ENCODE measurements at regions not wholly inside any gene's neighbourhood (a gene's known extent, or its start where the extent isn't known, plus 50 kb on each side); places are given as distances from the start of the nearest gene placed in this dataset.
A peak's percentile ranks its signal among the peaks of the same experiment; 100 is the strongest.
"Not testable (repeated sequence)": the region's sequence is repeated elsewhere in the genome, so short reads cannot be mapped to it uniquely, and the experiment has no call there.

- DNase-seq (no peak), ATAC-seq (no peak)
- intact Hi-C loops (cut with DNase I): no loop called here
Measured at GRCh38 chr7:6934981-6935380, 108.9 kb upstream of the CCZ1B start.

GRCh38 chr7:6936626-6937025 lies 110.6 kb upstream of the CCZ1B start:
- ATAC-seq: not testable (repeated sequence)

GRCh38 chr7:6937746-6938145 lies 111.7 kb upstream of the CCZ1B start:
- DNase-seq; ATAC-seq; intact Hi-C loops (cut with DNase I): not testable (repeated sequence)

More at GRCh38 chr7:6936626-6937025, 110.6 kb upstream of the CCZ1B start:
- intact Hi-C loops (cut with DNase I); DNase-seq: not testable (repeated sequence)

- ATAC-seq; DNase-seq; intact Hi-C loops (cut with DNase I): not testable (repeated sequence)
Measured at GRCh38 chr7:6938284-6938683, 112.2 kb upstream of the CCZ1B start.

GRCh38 chr7:6939126-6939525 lies 113.1 kb upstream of the CCZ1B start:
- intact Hi-C loops (cut with DNase I); DNase-seq; ATAC-seq: not testable (repeated sequence)

- ATAC-seq; intact Hi-C loops (cut with DNase I); DNase-seq: not testable (repeated sequence)
Measured at GRCh38 chr7:6939896-6940295, 113.8 kb upstream of the CCZ1B start.

GRCh38 chr7:6946873-6947272 lies 120.8 kb upstream of the CCZ1B start:
- intact Hi-C loops (cut with DNase I); ATAC-seq; DNase-seq: not testable (repeated sequence)

- DNase-seq; intact Hi-C loops (cut with DNase I); ATAC-seq: not testable (repeated sequence)
Measured at GRCh38 chr7:6950231-6950630, 124.2 kb upstream of the CCZ1B start.

- ATAC-seq; DNase-seq; intact Hi-C loops (cut with DNase I): not testable (repeated sequence)
Measured at GRCh38 chr7:6951553-6951952, 125.5 kb upstream of the CCZ1B start.

- ATAC-seq; intact Hi-C loops (cut with DNase I); DNase-seq: not testable (repeated sequence)
Measured at GRCh38 chr7:6953138-6953797, 127.2 kb upstream of the CCZ1B start.

GRCh38 chr7:6953798-6954181 lies 127.7 kb upstream of the CCZ1B start:
- DNase-seq; intact Hi-C loops (cut with DNase I); ATAC-seq: not testable (repeated sequence)

GRCh38 chr7:6955385-6955784 lies 129.3 kb upstream of the CCZ1B start:
- DNase-seq; intact Hi-C loops (cut with DNase I); ATAC-seq: not testable (repeated sequence)

- DNase-seq; intact Hi-C loops (cut with DNase I); ATAC-seq: not testable (repeated sequence)
Measured at GRCh38 chr7:6955990-6956566, 130.0 kb upstream of the CCZ1B start.

- ATAC-seq; intact Hi-C loops (cut with DNase I); DNase-seq: not testable (repeated sequence)
Measured at GRCh38 chr7:6958371-6958770, 132.3 kb upstream of the CCZ1B start.

GRCh38 chr7:6959942-6960341 lies 133.9 kb upstream of the CCZ1B start:
- ATAC-seq; intact Hi-C loops (cut with DNase I); DNase-seq: not testable (repeated sequence)

- ATAC-seq; DNase-seq; intact Hi-C loops (cut with DNase I): not testable (repeated sequence)
Measured at GRCh38 chr7:6962871-6963270, 136.8 kb upstream of the CCZ1B start.

GRCh38 chr7:6965051-6965450 lies 139.0 kb upstream of the CCZ1B start:
- intact Hi-C loops (cut with DNase I); ATAC-seq: not testable (repeated sequence)
- DNase-seq: peak; percentile 60

GRCh38 chr7:6970180-6970579 lies 144.1 kb upstream of the CCZ1B start:
- DNase-seq; intact Hi-C loops (cut with DNase I); ATAC-seq: not testable (repeated sequence)

GRCh38 chr7:6974876-6975275 lies 148.8 kb upstream of the CCZ1B start:
- ATAC-seq; intact Hi-C loops (cut with DNase I); DNase-seq: not testable (repeated sequence)

GRCh38 chr7:6975346-6975745 lies 149.3 kb upstream of the CCZ1B start:
- ATAC-seq; intact Hi-C loops (cut with DNase I); DNase-seq: not testable (repeated sequence)

Data from left cardiac atrium (tissue), 4 donors.